H1 (cell line): ENCODE measurements at regions not wholly inside any gene's neighbourhood (a gene's known extent, or its start where the extent isn't known, plus 50 kb on each side); places are given as distances from the start of the nearest gene placed in this dataset.

ENCODE experiments used
- ATF3 ChIP-seq: IDR thresholded peaks from 2 replicates; pipeline ENCODE4 v1.6.1; 2011; ENCODE audit warnings: low read depth, mild to moderate bottlenecking, low read length; ENCODE audit not compliant: insufficient read depth
- EZH2 ChIP-seq: fragments of 200-600 bp; sonication (generic); IDR thresholded peaks from 2 replicates; pipeline ENCODE4 v1.7.1; 2012; ENCODE audit warnings: low read depth, mild to moderate bottlenecking, moderate library complexity, low read length, inconsistent platforms; ENCODE audit not compliant: severe bottlenecking
- TBP ChIP-seq: IDR thresholded peaks from 2 replicates; pipeline ENCODE4 v1.6.1; 2011; ENCODE audit warnings: low read depth, low read length, improper control_type of control experiment
- TF ChIP-seq, protein P1 (sequence below): IDR thresholded peaks from 2 replicates; pipeline ENCODE4 v1.6.1; 2011; ENCODE audit warnings: low read length, improper control_type of control experiment

GRCh38 chr1:199733125-199733524, 294.4 kb upstream of the NR5A2 start (continued):
- TF ChIP-seq ATF3 (no peak), TBP (no peak), EZH2 (no peak)
- TF ChIP-seq, protein P1, sequence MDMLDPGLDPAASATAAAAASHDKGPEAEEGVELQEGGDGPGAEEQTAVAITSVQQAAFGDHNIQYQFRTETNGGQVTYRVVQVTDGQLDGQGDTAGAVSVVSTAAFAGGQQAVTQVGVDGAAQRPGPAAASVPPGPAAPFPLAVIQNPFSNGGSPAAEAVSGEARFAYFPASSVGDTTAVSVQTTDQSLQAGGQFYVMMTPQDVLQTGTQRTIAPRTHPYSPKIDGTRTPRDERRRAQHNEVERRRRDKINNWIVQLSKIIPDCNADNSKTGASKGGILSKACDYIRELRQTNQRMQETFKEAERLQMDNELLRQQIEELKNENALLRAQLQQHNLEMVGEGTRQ: no peak
